HepG2 (cell line): ENCODE measurements at regions not wholly inside any gene's neighbourhood (a gene's known extent, or its start where the extent isn't known, plus 50 kb on each side); places are given as distances from the start of the nearest gene placed in this dataset.

Source experiments
- ATAC-seq: fragments of 200-7000 bp; cut with Tn5 transposase; 3 replicates; pipeline ENCODE4 v1.9.1; 2020; ENCODE audit warnings: mild to moderate bottlenecking, moderate library complexity
- BruUV-seq: library from RNA; stranded (reverse); fragments of 400-500 nt; replicated peaks from 2 replicates; lab custom pipeline; 2021; lab: Mats Ljungman, UMichigan
- CTCF ChIA-PET: fragments of 300-600 bp; formaldehyde crosslinking; extraction: SDS; loops from one replicate; lab custom pipeline; 2021; ENCODE audit warnings: low total read pairs, inconsistent platforms, low intra/inter-chr PET ratio; lab: Yijun Ruan, JAX
- POLR2A ChIA-PET: fragments of 350-600 bp; sonication (Branson Sonifier 250); formaldehyde crosslinking; loops from one replicate; lab custom pipeline; 2020; ENCODE audit warnings: antibody characterized with exemption, inconsistent platforms; lab: Yijun Ruan, JAX
- DNase-seq: peaks from one replicate; pipeline ENCODE4 v3.0.0-alpha.2; 2015; ENCODE audit warnings: low spot score
- FAIRE-seq: peaks from 3 replicates; lab custom pipeline; 2011; peaks lifted over from hg19 to GRCh38; lab: Jason Lieb, UNC
- H2AFZ ChIP-seq: one replicate; pipeline ENCODE4 v1.6.1; 2011; ENCODE audit warnings: low read length, inconsistent platforms
- H3K27ac ChIP-seq: fragments of 300-600 bp; 3 replicates; pipeline ENCODE4 v1.8.0; 2011; ENCODE audit warnings: mixed run types, mild to moderate bottlenecking, mixed read lengths, low read length, inconsistent platforms; ENCODE audit not compliant: insufficient read depth; ENCODE audit errors: extremely low read length
- H3K27me3 ChIP-seq, 2 experiments: fragments of 200-600 bp in 1 of 2; 2 replicates in 1 of 2; 3 replicates in 1 of 2; pipeline versions ENCODE4 v1.6.0 to v1.8.0; 2011; ENCODE audit warnings: low read length in 2 of 2, mild to moderate bottlenecking in 2 of 2, moderate library complexity in 2 of 2, inconsistent platforms in 1 of 2; ENCODE audit not compliant: insufficient read depth in 2 of 2, control insufficient read depth in 1 of 2
- H3K36me3 ChIP-seq, 2 experiments: fragments of 200-600 bp in 1 of 2; replicated peaks in 1 of 2; 2 replicates in 1 of 2; 3 replicates in 1 of 2; pipeline versions ENCODE4 v1.5.1 to v1.8.0; 2011; ENCODE audit warnings: low read length in 2 of 2, inconsistent platforms in 1 of 2; ENCODE audit not compliant: insufficient read depth in 2 of 2, control insufficient read depth in 1 of 2
- H3K4me1 ChIP-seq: 2 replicates; pipeline ENCODE4 v1.5.1; 2012; ENCODE audit warnings: low read length, inconsistent platforms; ENCODE audit not compliant: insufficient read depth
- H3K4me2 ChIP-seq: 2 replicates; pipeline ENCODE4 v1.6.0; 2011; ENCODE audit warnings: low read depth, low read length, inconsistent platforms
- H3K4me3 ChIP-seq, 3 experiments: fragments of 200-600 bp in 1 of 3; sonication (generic), shearing (Covaris generic) in 1 of 3; replicated peaks in 1 of 3; 2 replicates each; pipeline ENCODE4 v1.5.1; 2011 to 2016; ENCODE audit warnings: low read length in 3 of 3, inconsistent platforms in 2 of 3, low read depth in 2 of 3, mild to moderate bottlenecking in 2 of 3, control low read depth in 1 of 3, mixed read lengths in 1 of 3; ENCODE audit not compliant: insufficient read depth in 1 of 3
- H3K79me2 ChIP-seq: one replicate; pipeline ENCODE4 v1.6.1; 2011; ENCODE audit warnings: low read length, inconsistent platforms; ENCODE audit not compliant: insufficient read depth
- H3K9ac ChIP-seq: 2 replicates; pipeline ENCODE4 v1.6.0; 2011; ENCODE audit warnings: mild to moderate bottlenecking, low read depth, low read length, inconsistent platforms; ENCODE audit not compliant: insufficient read depth
- H3K9me3 ChIP-seq: 2 replicates; pipeline ENCODE4 v1.5.1; 2012; ENCODE audit warnings: mild to moderate bottlenecking, low read length
- H4K20me1 ChIP-seq: 2 replicates; pipeline ENCODE4 v1.6.0; 2011; ENCODE audit warnings: inconsistent platforms, mild to moderate bottlenecking, low read length, moderate library complexity; ENCODE audit not compliant: insufficient read depth
- CENPT ChIP-seq: sonication (generic); formaldehyde crosslinking; IDR thresholded peaks from 2 replicates; pipeline ENCODE4 v1.8.0; 2022; ENCODE audit warnings: low read depth, mild to moderate bottlenecking, moderate library complexity, missing genetic modification reagents
- ZFX ChIP-seq: sonication (generic); formaldehyde crosslinking; IDR thresholded peaks from 2 replicates; pipeline ENCODE4 v1.4.0; 2020; ENCODE audit warnings: mild to moderate bottlenecking, low read depth, missing genetic modification reagents, moderate library complexity
- WGBS: methylation state at CpG from one replicate; pipeline ENCODE4 v1.1.6; 2017; ENCODE audit warnings: low lambda C conversion rate; 5-methylcytosine and 5-hydroxymethylcytosine counted together
- in situ Hi-C: cut with HindIII; loops from 2 replicates; pipeline ENCODE4 v1.10.0; 2017; ENCODE audit warnings: low pct_unique_long_range_greater_than_20kb; ENCODE audit not compliant: extremely low pct_ligation_motif_present
- intact Hi-C: fragments of 100-400 bp; cut with micrococcal nuclease; formaldehyde crosslinking; loops from one replicate; pipeline ENCODE4 v1.10.0; 2022; ENCODE audit not compliant: unreplicated experiment
- TF ChIP-seq, protein P1 (sequence below): sonication (generic); formaldehyde crosslinking; IDR thresholded peaks from 2 replicates; pipeline ENCODE4 v1.5.1; 2020; ENCODE audit warnings: missing genetic modification reagents, mild to moderate bottlenecking, borderline replicate concordance
- TF ChIP-seq, protein P2 (sequence below): sonication (generic); formaldehyde crosslinking; IDR thresholded peaks from 2 replicates; pipeline ENCODE4 v1.4.0; 2020; ENCODE audit warnings: missing genetic modification reagents, borderline replicate concordance

- TF ChIP-seq, protein P1, sequence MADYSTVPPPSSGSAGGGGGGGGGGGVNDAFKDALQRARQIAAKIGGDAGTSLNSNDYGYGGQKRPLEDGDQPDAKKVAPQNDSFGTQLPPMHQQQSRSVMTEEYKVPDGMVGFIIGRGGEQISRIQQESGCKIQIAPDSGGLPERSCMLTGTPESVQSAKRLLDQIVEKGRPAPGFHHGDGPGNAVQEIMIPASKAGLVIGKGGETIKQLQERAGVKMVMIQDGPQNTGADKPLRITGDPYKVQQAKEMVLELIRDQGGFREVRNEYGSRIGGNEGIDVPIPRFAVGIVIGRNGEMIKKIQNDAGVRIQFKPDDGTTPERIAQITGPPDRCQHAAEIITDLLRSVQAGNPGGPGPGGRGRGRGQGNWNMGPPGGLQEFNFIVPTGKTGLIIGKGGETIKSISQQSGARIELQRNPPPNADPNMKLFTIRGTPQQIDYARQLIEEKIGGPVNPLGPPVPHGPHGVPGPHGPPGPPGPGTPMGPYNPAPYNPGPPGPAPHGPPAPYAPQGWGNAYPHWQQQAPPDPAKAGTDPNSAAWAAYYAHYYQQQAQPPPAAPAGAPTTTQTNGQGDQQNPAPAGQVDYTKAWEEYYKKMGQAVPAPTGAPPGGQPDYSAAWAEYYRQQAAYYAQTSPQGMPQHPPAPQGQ (CRISPR knock-in tag), result no peak
Measured at GRCh38 chr20:39784693-39785092, 822.5 kb downstream of the DHX35 start (continued).

DNA sequence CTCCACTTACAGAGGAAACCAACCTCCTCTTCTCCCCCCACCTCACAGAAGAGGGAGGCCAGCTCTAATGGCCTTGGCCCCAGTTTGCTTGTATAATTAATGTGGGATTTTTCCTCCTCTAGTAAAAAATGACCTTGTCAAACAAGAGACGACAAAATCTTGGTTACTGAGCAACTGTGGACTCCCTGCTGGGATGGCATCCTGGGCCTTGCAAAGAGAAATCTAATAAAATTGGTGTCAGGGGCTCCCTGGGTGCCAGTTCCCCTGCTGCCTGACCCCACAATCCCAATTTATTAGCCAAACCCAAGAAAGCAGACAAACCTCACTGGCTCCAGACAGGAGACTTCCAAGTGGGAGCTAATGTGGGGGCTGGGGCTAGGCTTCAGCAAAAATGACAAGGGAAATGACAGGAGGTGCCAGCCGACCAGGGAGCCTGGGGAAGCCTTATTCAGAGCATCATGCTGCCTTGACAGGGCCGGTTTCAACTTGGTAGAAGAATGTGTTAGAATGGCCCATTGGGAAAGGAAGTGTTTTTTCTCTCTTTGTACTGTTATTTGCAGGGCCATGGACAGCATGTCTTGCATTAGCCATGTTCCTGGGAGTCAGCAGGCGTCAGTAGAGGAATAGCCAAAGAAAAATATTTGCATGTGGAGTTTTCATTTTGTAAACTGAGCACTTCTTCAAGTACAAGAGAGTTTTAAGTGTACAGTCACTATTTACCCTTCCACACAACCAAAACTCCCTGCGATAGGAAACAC, 816.9 kb downstream of the DHX35 start:
- in situ Hi-C loops (no loop called here), intact Hi-C loops (no loop called here)
- Histone ChIP-seq H3K4me3 (no peak overlapping the region), H3K79me2 (no peaks in the 10 kb centered on the region), H3K4me2 (no peak overlapping the region), H3K4me1 (no peaks in the 10 kb centered on the region), H3K27me3 (no peaks in the 10 kb centered on the region), H3K36me3 (no peaks in the 10 kb centered on the region), H2AFZ (no peak overlapping the region), H3K9ac (no peak overlapping the region), H3K27ac (no peak overlapping the region), H4K20me1 (no peaks in the 10 kb centered on the region), H3K9me3 (peaks cover 86% of the 10 kb centered on the region)
- CTCF ChIA-PET, result no interaction called here
- ATAC-seq (no peak), FAIRE-seq (no peak), DNase-seq (no peak)
- POLR2A ChIA-PET, result no interaction called here
- TF ChIP-seq ZFX (no peak), CENPT (CRISPR knock-in tag) (no peak)
- TF ChIP-seq, protein P2, sequence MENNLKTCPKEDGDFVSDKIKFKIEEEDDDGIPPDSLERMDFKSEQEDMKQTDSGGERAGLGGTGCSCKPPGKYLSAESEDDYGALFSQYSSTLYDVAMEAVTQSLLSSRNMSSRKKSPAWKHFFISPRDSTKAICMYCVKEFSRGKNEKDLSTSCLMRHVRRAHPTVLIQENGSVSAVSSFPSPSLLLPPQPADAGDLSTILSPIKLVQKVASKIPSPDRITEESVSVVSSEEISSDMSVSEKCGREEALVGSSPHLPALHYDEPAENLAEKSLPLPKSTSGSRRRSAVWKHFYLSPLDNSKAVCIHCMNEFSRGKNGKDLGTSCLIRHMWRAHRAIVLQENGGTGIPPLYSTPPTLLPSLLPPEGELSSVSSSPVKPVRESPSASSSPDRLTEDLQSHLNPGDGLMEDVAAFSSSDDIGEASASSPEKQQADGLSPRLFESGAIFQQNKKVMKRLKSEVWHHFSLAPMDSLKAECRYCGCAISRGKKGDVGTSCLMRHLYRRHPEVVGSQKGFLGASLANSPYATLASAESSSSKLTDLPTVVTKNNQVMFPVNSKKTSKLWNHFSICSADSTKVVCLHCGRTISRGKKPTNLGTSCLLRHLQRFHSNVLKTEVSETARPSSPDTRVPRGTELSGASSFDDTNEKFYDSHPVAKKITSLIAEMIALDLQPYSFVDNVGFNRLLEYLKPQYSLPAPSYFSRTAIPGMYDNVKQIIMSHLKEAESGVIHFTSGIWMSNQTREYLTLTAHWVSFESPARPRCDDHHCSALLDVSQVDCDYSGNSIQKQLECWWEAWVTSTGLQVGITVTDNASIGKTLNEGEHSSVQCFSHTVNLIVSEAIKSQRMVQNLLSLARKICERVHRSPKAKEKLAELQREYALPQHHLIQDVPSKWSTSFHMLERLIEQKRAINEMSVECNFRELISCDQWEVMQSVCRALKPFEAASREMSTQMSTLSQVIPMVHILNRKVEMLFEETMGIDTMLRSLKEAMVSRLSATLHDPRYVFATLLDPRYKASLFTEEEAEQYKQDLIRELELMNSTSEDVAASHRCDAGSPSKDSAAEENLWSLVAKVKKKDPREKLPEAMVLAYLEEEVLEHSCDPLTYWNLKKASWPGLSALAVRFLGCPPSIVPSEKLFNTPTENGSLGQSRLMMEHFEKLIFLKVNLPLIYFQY, result no peak
- 14% methylated on average over 5 of the region's 5 CpGs for WGBS
- BruUV-seq, result no TSS peak
